ENCODE measurements at regions not wholly inside any gene's neighbourhood (a gene's known extent, or its start where the extent isn't known, plus 50 kb on each side); places are given as distances from the start of the nearest gene placed in this dataset.

GRCh38 chr5:67253911-67254310, 57.3 kb upstream of the CD180 start:
- peak overlapping the region; percentile 26 for H3K27ac ChIP-seq
- DNase-seq (ENCODE audit: low read depth, low spot score): no peak

- H3K27ac ChIP-seq: peak overlapping the region; percentile 96
- no peak for DNase-seq (ENCODE audit: low read depth, low spot score)
These were observed 52.9 kb upstream of the CD180 start for GRCh38 chr5:67249590-67249895.

- DNase-seq (ENCODE audit: low read depth, low spot score): peak; percentile 80
- H3K27ac ChIP-seq: peak overlapping the region; percentile 96
These were observed 52.3 kb upstream of the CD180 start for GRCh38 chr5:67248703-67249589.

GRCh38 chr5:67246546-67247268, 50.1 kb upstream of the CD180 start:
- DNase-seq (ENCODE audit: low read depth, low spot score): no peak
- peak overlapping the region; percentile 96 for H3K27ac ChIP-seq
